ENCODE measurements at regions not wholly inside any gene's neighbourhood (a gene's known extent, or its start where the extent isn't known, plus 50 kb on each side); places are given as distances from the start of the nearest gene placed in this dataset.
A peak's percentile ranks its signal among the peaks of the same experiment; 100 is the strongest.

DNA sequence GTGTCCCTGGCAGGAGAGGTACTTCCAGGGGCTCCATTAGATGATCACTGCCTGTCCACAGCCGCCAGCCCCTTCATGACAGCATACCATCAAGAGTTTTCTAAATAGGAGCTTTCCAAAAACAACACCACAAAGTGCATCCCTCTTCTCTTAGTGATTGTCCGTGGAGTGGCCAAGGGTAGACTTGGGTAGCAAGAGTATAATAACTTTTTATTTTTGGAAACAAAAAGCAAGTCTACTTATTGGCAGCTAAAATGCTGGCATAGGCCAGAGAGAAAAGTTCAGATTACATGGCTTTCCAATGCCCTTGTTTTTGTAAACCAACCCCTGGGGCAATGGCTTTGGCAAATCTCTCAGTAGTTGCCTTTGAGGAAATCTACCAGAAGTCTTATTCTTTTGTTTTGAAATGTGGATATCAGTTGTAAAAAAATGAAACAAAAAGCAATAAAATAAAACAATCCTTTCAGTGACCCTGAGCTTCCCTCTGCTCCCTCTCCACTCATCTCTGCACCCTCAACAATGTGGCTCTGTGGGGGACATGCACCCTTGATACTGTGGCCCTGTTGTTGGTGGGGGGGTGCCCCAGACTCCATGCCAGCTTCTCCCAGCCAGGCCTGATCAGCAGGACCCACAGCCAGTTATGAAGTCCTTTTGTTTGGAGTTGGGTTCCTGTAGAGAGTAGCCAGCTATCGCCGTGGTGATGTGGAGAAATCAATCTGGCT, 294.1 kb downstream of the DLEU7 start:
- Mint-ChIP-seq H3K36me3 (ENCODE audit: low read depth, unreplicated experiment) (no peaks in the 10 kb centered on the region), H3K4me3 (ENCODE audit: unreplicated experiment) (no peak overlapping the region), H3K9me3 (ENCODE audit: unreplicated experiment) (peaks cover 5% of the 10 kb centered on the region), H3K27me3 (ENCODE audit: low read depth, unreplicated experiment) (no peaks in the 10 kb centered on the region), H3K4me1 (ENCODE audit: low read depth, unreplicated experiment) (peaks cover 3% of the 10 kb centered on the region), H3K27ac (ENCODE audit: unreplicated experiment) (no peak overlapping the region)
- Histone ChIP-seq H3K79me2 (ENCODE audit: insufficient read depth, low read length) (no peaks in the 10 kb centered on the region), H3K9me3 (ENCODE audit: insufficient read depth, low read depth, low read length) (no peaks in the 10 kb centered on the region), H3K4me2 (ENCODE audit: low read length) (no peak overlapping the region), H3K36me3 (ENCODE audit: insufficient read depth, low read length) (no peaks in the 10 kb centered on the region), H2AFZ (ENCODE audit: low read depth, low read length) (no peak overlapping the region), H4K20me1 (ENCODE audit: insufficient read depth, low read length) (no peaks in the 10 kb centered on the region), H3K4me3 (ENCODE audit: insufficient read depth, low read depth, low read length) (no peak overlapping the region), H3K4me1 (ENCODE audit: insufficient read depth, low read length) (no peaks in the 10 kb centered on the region), H3K9ac (ENCODE audit: low read length) (no peak overlapping the region), H3K27ac (ENCODE audit: low read depth, low read length) (no peak overlapping the region), H3K27me3 (ENCODE audit: insufficient read depth, low read length) (no peaks in the 10 kb centered on the region)
- DNase-seq (ENCODE audit: low read depth), result no peak
- FAIRE-seq, result no peak
- TF ChIP-seq EZH2 (IDR thresholded peaks at IDR 0.05; ENCODE audit: insufficient read depth, low read length), result no peak
- TF ChIP-seq, protein P1, sequence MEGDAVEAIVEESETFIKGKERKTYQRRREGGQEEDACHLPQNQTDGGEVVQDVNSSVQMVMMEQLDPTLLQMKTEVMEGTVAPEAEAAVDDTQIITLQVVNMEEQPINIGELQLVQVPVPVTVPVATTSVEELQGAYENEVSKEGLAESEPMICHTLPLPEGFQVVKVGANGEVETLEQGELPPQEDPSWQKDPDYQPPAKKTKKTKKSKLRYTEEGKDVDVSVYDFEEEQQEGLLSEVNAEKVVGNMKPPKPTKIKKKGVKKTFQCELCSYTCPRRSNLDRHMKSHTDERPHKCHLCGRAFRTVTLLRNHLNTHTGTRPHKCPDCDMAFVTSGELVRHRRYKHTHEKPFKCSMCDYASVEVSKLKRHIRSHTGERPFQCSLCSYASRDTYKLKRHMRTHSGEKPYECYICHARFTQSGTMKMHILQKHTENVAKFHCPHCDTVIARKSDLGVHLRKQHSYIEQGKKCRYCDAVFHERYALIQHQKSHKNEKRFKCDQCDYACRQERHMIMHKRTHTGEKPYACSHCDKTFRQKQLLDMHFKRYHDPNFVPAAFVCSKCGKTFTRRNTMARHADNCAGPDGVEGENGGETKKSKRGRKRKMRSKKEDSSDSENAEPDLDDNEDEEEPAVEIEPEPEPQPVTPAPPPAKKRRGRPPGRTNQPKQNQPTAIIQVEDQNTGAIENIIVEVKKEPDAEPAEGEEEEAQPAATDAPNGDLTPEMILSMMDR (IDR thresholded peaks at IDR 0.05; ENCODE audit: insufficient read depth, low read depth, low read length), result no peak

DNA sequence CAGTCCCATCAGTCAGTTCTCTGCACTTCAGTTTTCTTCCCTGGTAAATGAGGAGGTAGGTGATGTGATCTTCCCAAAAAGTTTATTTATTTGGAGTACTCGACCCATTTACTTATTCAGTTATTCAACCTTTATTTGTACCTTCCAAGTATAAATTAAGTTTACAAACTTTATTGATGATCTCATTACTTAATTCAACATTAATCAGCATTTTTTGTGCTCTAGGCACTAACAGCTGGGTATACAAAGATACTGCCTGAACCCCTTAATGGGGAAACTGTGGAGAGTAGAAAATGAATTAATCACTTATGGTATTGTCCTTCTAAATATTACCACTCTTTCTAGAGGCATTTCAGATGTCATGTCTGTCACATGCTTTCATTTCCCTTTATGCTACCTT, 293.3 kb downstream of the DLEU7 start:
- Mint-ChIP-seq H3K27me3 (ENCODE audit: low read depth, unreplicated experiment) (no peaks in the 10 kb centered on the region), H3K27ac (ENCODE audit: unreplicated experiment) (no peak overlapping the region), H3K36me3 (ENCODE audit: low read depth, unreplicated experiment) (no peaks in the 10 kb centered on the region), H3K4me3 (ENCODE audit: unreplicated experiment) (no peak overlapping the region), H3K9me3 (ENCODE audit: unreplicated experiment) (peaks cover 5% of the 10 kb centered on the region), H3K4me1 (ENCODE audit: low read depth, unreplicated experiment) (no peaks in the 10 kb centered on the region)
- Histone ChIP-seq H3K4me3 (ENCODE audit: insufficient read depth, low read depth, low read length) (no peak overlapping the region), H3K27ac (ENCODE audit: low read depth, low read length) (no peak overlapping the region), H2AFZ (ENCODE audit: low read depth, low read length) (no peak overlapping the region), H3K9ac (ENCODE audit: low read length) (no peak overlapping the region), H3K27me3 (ENCODE audit: insufficient read depth, low read length) (no peaks in the 10 kb centered on the region), H3K4me2 (ENCODE audit: low read length) (no peak overlapping the region), H3K79me2 (ENCODE audit: insufficient read depth, low read length) (no peaks in the 10 kb centered on the region), H3K36me3 (ENCODE audit: insufficient read depth, low read length) (no peaks in the 10 kb centered on the region), H3K9me3 (ENCODE audit: insufficient read depth, low read depth, low read length) (no peaks in the 10 kb centered on the region), H4K20me1 (ENCODE audit: insufficient read depth, low read length) (no peaks in the 10 kb centered on the region), H3K4me1 (ENCODE audit: insufficient read depth, low read length) (no peaks in the 10 kb centered on the region)
- DNase-seq (ENCODE audit: low read depth), result no peak
- TF ChIP-seq EZH2 (IDR thresholded peaks at IDR 0.05; ENCODE audit: insufficient read depth, low read length), result no peak
- TF ChIP-seq, protein P1 (IDR thresholded peaks at IDR 0.05; ENCODE audit: insufficient read depth, low read depth, low read length), result no peak
- peak; percentile 23 for FAIRE-seq

DNA sequence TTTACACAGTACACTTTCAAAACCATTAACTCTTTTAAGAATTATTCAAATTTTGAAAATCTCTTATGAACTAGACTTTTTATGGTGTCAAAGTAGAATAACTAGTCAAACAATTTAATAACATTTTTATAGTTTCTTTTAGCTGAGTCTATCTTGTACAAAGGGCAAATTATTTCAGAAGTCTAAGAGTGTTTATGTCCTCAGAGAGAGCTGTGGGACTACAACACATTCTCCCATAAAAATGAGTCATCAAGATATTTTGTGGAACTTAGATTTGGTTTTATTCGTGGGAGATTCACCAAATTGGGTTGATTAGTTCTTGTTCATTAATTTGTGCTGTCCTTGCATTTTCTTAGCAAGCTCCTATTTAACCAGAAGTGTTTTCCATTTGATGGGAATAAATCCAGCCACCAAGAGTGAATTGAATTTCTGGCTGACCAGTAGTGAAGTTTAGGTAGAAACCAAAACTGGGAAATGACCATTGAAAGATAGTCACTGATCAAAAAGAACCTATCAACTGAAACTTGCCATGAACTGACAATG, 291.0 kb downstream of the DLEU7 start:
- no peak for DNase-seq (ENCODE audit: low read depth)
- Mint-ChIP-seq H3K9me3 (ENCODE audit: unreplicated experiment) (peaks cover 3% of the 10 kb centered on the region), H3K36me3 (ENCODE audit: low read depth, unreplicated experiment) (no peaks in the 10 kb centered on the region), H3K27me3 (ENCODE audit: low read depth, unreplicated experiment) (no peaks in the 10 kb centered on the region), H3K4me3 (ENCODE audit: unreplicated experiment) (no peak overlapping the region), H3K27ac (ENCODE audit: unreplicated experiment) (no peak overlapping the region), H3K4me1 (ENCODE audit: low read depth, unreplicated experiment) (no peaks in the 10 kb centered on the region)
- H3K4me3 ChIP-seq (ENCODE audit: insufficient read depth, low read depth, low read length), result no peak overlapping the region
- no peak overlapping the region for H3K27ac ChIP-seq (ENCODE audit: low read depth, low read length)
- TF ChIP-seq, protein P1 (IDR thresholded peaks at IDR 0.05; ENCODE audit: insufficient read depth, low read depth, low read length), result no peak
- TF ChIP-seq EZH2 (IDR thresholded peaks at IDR 0.05; ENCODE audit: insufficient read depth, low read length), result no peak
- H2AFZ ChIP-seq (ENCODE audit: low read depth, low read length), result no peak overlapping the region
- H3K79me2 ChIP-seq (ENCODE audit: insufficient read depth, low read length), result no peaks in the 10 kb centered on the region
- H3K27me3 ChIP-seq (ENCODE audit: insufficient read depth, low read length), result no peaks in the 10 kb centered on the region
- FAIRE-seq, result no peak
- no peaks in the 10 kb centered on the region for H3K4me1 ChIP-seq (ENCODE audit: insufficient read depth, low read length)
- no peaks in the 10 kb centered on the region for H4K20me1 ChIP-seq (ENCODE audit: insufficient read depth, low read length)
- H3K9me3 ChIP-seq (ENCODE audit: insufficient read depth, low read depth, low read length), result no peaks in the 10 kb centered on the region
- H3K9ac ChIP-seq (ENCODE audit: low read length), result no peak overlapping the region
- H3K4me2 ChIP-seq (ENCODE audit: low read length), result no peak overlapping the region
- no peaks in the 10 kb centered on the region for H3K36me3 ChIP-seq (ENCODE audit: insufficient read depth, low read length)

All from astrocyte (in vitro differentiated cells and primary cell).